NCI-H1436 (cell line): ENCODE measurements at regions not wholly inside any gene's neighbourhood (a gene's known extent, or its start where the extent isn't known, plus 50 kb on each side); places are given as distances from the start of the nearest gene placed in this dataset.

Experiments used
- DNase-seq: peaks from one replicate; lab custom pipeline; 2025; lab: John Stamatoyannopoulos, UW

- DNase-seq = no peak
These were observed 58.0 kb upstream of the ZNF804A start for GRCh38 chr2:184540246-184540789.

- DNase-seq = no peak
These were observed 56.7 kb upstream of the ZNF804A start for GRCh38 chr2:184541591-184541990.

GRCh38 chr2:184543832-184544231 lies 54.5 kb upstream of the ZNF804A start:
- DNase-seq = no peak
